ENCODE measurements at regions not wholly inside any gene's neighbourhood (a gene's known extent, or its start where the extent isn't known, plus 50 kb on each side); places are given as distances from the start of the nearest gene placed in this dataset.

DNA sequence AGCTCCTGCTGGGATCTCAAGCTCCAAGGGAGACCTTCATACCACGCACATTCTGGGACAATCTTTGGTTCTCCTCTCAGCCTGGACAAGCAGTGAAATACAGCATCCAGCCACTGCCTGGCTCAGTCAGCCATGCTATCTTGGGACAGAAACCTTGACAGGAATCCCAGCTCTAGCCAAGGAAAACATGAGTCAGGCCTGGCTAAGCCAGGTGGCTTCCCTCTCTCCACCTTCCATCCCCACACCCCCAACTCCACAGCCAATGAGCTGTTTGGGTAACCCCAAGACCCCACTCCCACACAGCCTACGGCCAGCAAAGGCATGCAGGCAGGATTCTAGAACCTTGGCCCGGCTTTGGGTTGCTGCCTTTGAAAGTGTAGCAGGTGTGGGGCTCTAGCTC lies 64.9 kb downstream of the MCFD2 start:
- TF ChIP-seq, protein P1, sequence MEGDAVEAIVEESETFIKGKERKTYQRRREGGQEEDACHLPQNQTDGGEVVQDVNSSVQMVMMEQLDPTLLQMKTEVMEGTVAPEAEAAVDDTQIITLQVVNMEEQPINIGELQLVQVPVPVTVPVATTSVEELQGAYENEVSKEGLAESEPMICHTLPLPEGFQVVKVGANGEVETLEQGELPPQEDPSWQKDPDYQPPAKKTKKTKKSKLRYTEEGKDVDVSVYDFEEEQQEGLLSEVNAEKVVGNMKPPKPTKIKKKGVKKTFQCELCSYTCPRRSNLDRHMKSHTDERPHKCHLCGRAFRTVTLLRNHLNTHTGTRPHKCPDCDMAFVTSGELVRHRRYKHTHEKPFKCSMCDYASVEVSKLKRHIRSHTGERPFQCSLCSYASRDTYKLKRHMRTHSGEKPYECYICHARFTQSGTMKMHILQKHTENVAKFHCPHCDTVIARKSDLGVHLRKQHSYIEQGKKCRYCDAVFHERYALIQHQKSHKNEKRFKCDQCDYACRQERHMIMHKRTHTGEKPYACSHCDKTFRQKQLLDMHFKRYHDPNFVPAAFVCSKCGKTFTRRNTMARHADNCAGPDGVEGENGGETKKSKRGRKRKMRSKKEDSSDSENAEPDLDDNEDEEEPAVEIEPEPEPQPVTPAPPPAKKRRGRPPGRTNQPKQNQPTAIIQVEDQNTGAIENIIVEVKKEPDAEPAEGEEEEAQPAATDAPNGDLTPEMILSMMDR (IDR thresholded peaks at IDR 0.05; ENCODE audit: low read depth, low read length), result no peak

DNA sequence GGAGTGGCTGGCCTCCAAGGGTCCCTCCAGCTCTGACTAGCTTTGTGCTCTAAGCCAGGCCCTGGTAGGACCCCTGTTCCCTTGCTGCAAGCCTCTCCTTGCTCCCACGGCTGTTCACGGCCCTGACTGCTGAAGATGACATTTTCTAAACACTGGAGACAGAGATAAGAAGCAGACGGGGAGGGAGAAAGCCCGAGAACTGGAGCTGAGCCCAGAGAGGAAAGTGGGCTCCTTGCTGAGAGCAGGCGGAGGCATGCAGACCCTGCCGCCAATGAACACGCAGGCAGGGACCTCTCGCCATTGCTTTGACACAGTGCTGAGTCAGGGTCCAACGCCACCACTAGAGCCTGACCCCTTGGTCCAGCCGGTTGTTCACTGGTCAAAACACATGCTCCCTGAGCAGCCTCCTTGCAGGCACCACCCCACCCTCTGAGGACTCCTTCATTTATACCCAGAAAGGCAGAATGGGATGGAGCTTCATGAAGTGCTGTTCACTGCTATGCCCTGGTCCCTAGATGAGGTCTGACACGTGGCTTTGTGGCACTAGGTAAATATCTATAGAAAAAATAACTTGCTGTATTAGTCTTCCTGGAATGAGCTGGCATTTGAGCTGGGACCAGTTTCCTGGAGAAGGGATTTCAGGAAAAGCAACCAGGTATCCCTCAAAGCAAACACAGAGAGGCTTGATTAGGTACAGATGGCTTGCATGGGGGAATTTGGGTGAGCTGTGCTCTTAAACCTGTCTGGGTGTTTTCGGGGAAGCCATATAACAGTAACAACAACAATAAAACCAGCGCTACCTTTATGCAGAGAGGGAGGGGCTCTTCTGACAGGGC lies 65.7 kb downstream of the MCFD2 start:
- H3K4me3 ChIP-seq (replicated peaks in 1 of 2; ENCODE audit: low read depth in 2 of 2, low read length in 2 of 2), result peak overlapping the region in 1 of 2 donors; percentile 25
- TF ChIP-seq, protein P1 (IDR thresholded peaks at IDR 0.05; ENCODE audit: low read depth, low read length), result no peak
- peak; percentile 87 to 96 for DNase-seq (ENCODE audit: low read depth in 2 of 2)

More for the DNA sequence above, 64.9 kb downstream of the MCFD2 start:
- peak overlapping the region in 1 of 2 donors; percentile 25 for H3K4me3 ChIP-seq (replicated peaks in 1 of 2; ENCODE audit: low read depth in 2 of 2, low read length in 2 of 2)
- peak; percentile 92 to 93 for DNase-seq (ENCODE audit: low read depth in 2 of 2)

DNA sequence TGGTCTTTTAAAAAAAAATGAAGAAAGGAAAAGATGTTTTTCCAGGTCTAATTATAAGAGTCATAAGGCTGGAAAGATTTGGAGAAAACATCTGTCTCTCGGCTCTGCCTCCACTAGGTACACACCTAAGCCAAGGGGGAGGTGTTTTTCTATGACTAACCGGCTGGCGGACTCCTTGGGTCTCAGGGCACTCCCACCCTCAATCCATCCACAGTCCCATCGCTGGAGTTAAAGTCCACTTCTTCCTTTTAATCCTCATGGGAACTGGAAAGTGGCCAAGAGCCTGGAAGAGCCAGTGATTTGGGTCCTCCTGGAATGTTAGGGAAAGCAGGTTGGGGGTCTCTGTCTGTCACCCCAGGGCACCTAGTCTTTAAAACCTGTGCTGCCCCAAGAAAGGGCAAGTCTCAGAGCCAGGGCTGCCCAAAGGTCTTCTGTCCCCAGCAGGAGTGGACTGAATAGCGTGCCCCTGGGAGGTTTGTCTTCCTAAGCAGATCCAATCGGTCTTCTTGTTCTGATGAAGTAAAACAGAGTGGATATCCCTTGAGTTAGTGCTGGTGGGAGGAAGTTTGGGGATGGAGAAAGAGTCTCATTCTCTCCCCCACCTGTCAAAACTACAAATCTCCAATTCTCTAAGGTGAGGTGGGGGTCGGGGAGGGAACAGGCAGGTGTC lies 66.4 kb downstream of the MCFD2 start:
- H3K4me3 ChIP-seq (replicated peaks in 1 of 2; ENCODE audit: low read depth in 2 of 2, low read length in 2 of 2), result no peak overlapping the region
- peak; percentile 60 to 70 for DNase-seq (ENCODE audit: low read depth in 2 of 2)
- TF ChIP-seq, protein P1 (IDR thresholded peaks at IDR 0.05; ENCODE audit: low read depth, low read length), result no peak

DNA sequence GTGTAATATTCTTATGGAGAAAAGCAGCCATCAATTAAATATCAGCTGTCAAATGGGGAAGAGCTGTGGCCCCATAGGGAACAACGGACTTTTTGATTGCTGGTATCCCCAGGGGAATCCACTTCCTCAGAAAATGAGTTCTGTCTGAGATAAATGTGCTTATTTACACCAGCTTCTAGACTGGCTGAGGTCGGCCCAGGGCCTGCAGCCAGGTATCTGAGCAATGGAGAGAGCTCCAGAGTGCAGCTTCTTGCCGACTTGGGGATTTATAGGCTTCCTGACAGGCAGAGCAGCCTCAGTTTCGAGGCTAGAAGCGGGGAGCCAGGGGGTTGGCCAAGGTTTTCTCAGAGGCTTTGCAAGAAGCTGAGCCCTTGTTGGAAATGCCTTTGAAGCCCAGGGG lies 67.2 kb downstream of the MCFD2 start:
- DNase-seq (ENCODE audit: low read depth in 2 of 2), result peak; percentile 37 to 38
- no peak overlapping the region for H3K4me3 ChIP-seq (replicated peaks in 1 of 2; ENCODE audit: low read depth in 2 of 2, low read length in 2 of 2)
- TF ChIP-seq, protein P1 (IDR thresholded peaks at IDR 0.05; ENCODE audit: low read depth, low read length), result no peak

DNA sequence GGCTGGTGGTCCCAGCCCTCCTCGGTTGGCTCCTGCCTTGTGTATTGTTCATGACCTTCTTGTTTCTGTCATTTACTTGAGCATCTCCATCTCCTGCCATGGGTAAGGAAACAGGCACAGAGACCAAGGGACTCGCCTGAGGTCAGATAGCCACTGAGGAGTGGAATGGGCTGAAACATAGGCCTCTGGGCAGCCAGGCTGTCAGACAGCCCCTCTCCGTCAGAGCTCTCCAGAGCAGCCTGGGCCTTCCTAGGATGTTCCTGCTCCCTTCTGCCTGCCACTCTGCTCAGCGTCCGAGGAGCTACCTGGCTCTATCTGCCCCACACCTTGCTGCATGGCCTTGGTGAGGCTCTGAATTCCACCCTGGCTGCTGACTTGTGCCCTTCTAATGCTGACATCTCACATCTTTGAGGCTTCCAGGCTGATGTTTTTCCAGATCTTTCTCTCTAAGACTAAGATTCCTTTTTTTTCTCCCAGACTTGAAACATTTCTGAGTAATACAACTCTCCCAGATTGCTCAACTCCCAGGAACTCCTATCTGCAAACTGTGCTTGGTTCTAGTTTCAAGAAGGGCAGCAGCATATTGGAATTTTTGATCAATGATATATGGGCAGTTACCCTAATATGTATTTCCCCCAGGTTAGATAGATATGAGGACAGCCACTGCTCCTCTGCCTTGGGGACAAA lies 67.7 kb downstream of the MCFD2 start:
- no peak overlapping the region for H3K4me3 ChIP-seq (replicated peaks in 1 of 2; ENCODE audit: low read depth in 2 of 2, low read length in 2 of 2)
- TF ChIP-seq, protein P1 (IDR thresholded peaks at IDR 0.05; ENCODE audit: low read depth, low read length), result no peak
- DNase-seq (ENCODE audit: low read depth in 2 of 2), result peak; percentile 86 to 91

DNA sequence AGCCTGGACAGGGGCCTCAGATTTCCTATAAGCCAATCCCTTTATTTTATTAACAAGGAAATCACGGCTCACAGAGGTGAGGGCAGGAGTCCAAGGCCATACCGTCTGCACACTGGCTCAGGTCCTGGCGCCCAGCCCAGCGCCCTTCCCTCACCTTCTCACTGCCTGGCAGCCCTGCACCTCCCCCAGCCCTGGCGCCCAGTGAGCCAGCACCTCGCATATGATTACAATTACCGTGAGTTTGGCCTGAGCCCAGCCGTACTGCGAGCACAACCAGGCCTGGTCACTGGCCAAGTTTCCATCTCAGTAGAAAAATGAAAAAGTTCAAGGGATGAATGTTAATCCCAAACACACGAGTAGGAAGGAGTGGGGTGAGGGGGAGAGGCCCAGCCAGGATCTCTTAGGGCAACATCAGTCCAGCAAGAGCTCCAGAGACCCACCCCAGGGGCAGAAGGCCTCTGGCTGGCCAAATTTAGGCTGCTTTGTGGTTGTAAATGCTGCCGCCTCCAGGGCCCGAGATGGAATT lies 68.4 kb downstream of the MCFD2 start:
- no peak overlapping the region for H3K4me3 ChIP-seq (replicated peaks in 1 of 2; ENCODE audit: low read depth in 2 of 2, low read length in 2 of 2)
- TF ChIP-seq, protein P1 (IDR thresholded peaks at IDR 0.05; ENCODE audit: low read depth, low read length), result no peak
- DNase-seq (ENCODE audit: low read depth in 2 of 2), result peak; percentile 90 to 99
